PC-3 (cell line): ENCODE measurements at regions not wholly inside any gene's neighbourhood (a gene's known extent, or its start where the extent isn't known, plus 50 kb on each side); places are given as distances from the start of the nearest gene placed in this dataset.

Source experiments
- CTCF ChIP-seq: fragments of 300-600 bp; sonication (generic); conservative IDR thresholded peaks from 2 replicates; pipeline ENCODE4 v1.5.1; 2017; ENCODE audit warnings: antibody characterized with exemption, low read depth, mild to moderate bottlenecking, low read length
- EZH2 ChIP-seq: fragments of 300-600 bp; sonication (generic); IDR thresholded peaks from one replicate; pipeline ENCODE4 v1.6.1; 2017; ENCODE audit warnings: antibody characterized with exemption, mild to moderate bottlenecking, low read length; ENCODE audit not compliant: unreplicated experiment

GRCh38 chr12:83361475-83361874 lies 674.8 kb downstream of the TMTC2 start:
- TF ChIP-seq EZH2 = no peak
- no peak for TF ChIP-seq CTCF
